ENCODE measurements at regions not wholly inside any gene's neighbourhood (a gene's known extent, or its start where the extent isn't known, plus 50 kb on each side); places are given as distances from the start of the nearest gene placed in this dataset.

- H3K4me1 ChIP-seq: no peaks in the 10 kb centered on the region
- H3K4me3 ChIP-seq: no peak overlapping the region
- H3K27me3 ChIP-seq: no peaks in the 10 kb centered on the region
- no peak overlapping the region for H3K27ac ChIP-seq
- H3K36me3 ChIP-seq: no peaks in the 10 kb centered on the region
- no peak for TF ChIP-seq CTCF (IDR thresholded peaks at IDR 0.05)
- peaks cover 0 to 2% of the 10 kb centered on the region in 2 donors for H3K9me3 ChIP-seq
- DNase-seq (ENCODE audit: low spot score): no peak
Measured at GRCh38 chr5:97436405-97436804, 253.4 kb upstream of the RIOK2 start.

GRCh38 chr5:97443740-97444139, 260.7 kb upstream of the RIOK2 start:
- no peak overlapping the region for H3K27ac ChIP-seq
- peaks cover 0 to 31% of the 10 kb centered on the region in 2 donors for H3K9me3 ChIP-seq
- H3K4me3 ChIP-seq: no peak overlapping the region
- DNase-seq (ENCODE audit: low spot score): no peak
- no peaks in the 10 kb centered on the region for H3K27me3 ChIP-seq
- H3K4me1 ChIP-seq: no peaks in the 10 kb centered on the region
- no peaks in the 10 kb centered on the region for H3K36me3 ChIP-seq
- no peak for TF ChIP-seq CTCF (IDR thresholded peaks at IDR 0.05)

GRCh38 chr5:97449172-97449571, 266.1 kb upstream of the RIOK2 start:
- H3K36me3 ChIP-seq: no peaks in the 10 kb centered on the region
- DNase-seq (ENCODE audit: low spot score): no peak
- TF ChIP-seq CTCF (IDR thresholded peaks at IDR 0.05): no peak
- no peak overlapping the region for H3K4me3 ChIP-seq
- no peaks in the 10 kb centered on the region for H3K4me1 ChIP-seq
- no peaks in the 10 kb centered on the region for H3K27me3 ChIP-seq
- no peak overlapping the region for H3K27ac ChIP-seq
- H3K9me3 ChIP-seq: peaks cover 0 to 4% of the 10 kb centered on the region in 2 donors

- H3K9me3 ChIP-seq: no peaks in the 10 kb centered on the region
- H3K36me3 ChIP-seq: no peaks in the 10 kb centered on the region
- H3K4me1 ChIP-seq: no peaks in the 10 kb centered on the region
- no peak for DNase-seq (ENCODE audit: low spot score)
- no peak overlapping the region for H3K27ac ChIP-seq
- no peaks in the 10 kb centered on the region for H3K27me3 ChIP-seq
- no peak overlapping the region for H3K4me3 ChIP-seq
- no peak for TF ChIP-seq CTCF (IDR thresholded peaks at IDR 0.05)
Measured at GRCh38 chr5:97452646-97453045, 269.6 kb upstream of the RIOK2 start.

- no peaks in the 10 kb centered on the region for H3K36me3 ChIP-seq
- H3K27me3 ChIP-seq: no peaks in the 10 kb centered on the region
- no peak overlapping the region for H3K27ac ChIP-seq
- no peak overlapping the region for H3K4me3 ChIP-seq
- TF ChIP-seq CTCF (IDR thresholded peaks at IDR 0.05): no peak
- no peak for DNase-seq (ENCODE audit: low spot score)
- no peaks in the 10 kb centered on the region for H3K4me1 ChIP-seq
- no peaks in the 10 kb centered on the region for H3K9me3 ChIP-seq
Measured at GRCh38 chr5:97453263-97453662, 270.2 kb upstream of the RIOK2 start.

- no peak for DNase-seq (ENCODE audit: low spot score)
- Histone ChIP-seq H3K4me1 (no peaks in the 10 kb centered on the region), H3K36me3 (no peaks in the 10 kb centered on the region), H3K4me3 (no peak overlapping the region), H3K27ac (no peak overlapping the region), H3K9me3 (no peaks in the 10 kb centered on the region), H3K27me3 (no peaks in the 10 kb centered on the region)
- TF ChIP-seq CTCF (IDR thresholded peaks at IDR 0.05): no peak
Measured at GRCh38 chr5:97454015-97454414, 271.0 kb upstream of the RIOK2 start.
